NB4 (cell line): ENCODE measurements at regions not wholly inside any gene's neighbourhood (a gene's known extent, or its start where the extent isn't known, plus 50 kb on each side); places are given as distances from the start of the nearest gene placed in this dataset.

Experiments
- MAX ChIP-seq: IDR thresholded peaks from 2 replicates; pipeline ENCODE4 v1.6.1; 2011; ENCODE audit warnings: low read depth, low read length
- MYC ChIP-seq: IDR thresholded peaks from 2 replicates; pipeline ENCODE4 v1.6.1; 2011; ENCODE audit warnings: low read depth, low read length
- POLR2A ChIP-seq: IDR thresholded peaks from 2 replicates; pipeline ENCODE4 v1.6.1; 2011; ENCODE audit warnings: mild to moderate bottlenecking; ENCODE audit not compliant: insufficient read length; ENCODE audit errors: extremely low read depth
- TF ChIP-seq, protein P1 (sequence below): IDR thresholded peaks from one replicate; pipeline ENCODE4 v1.5.1; 2012; ENCODE audit warnings: low read depth, low read length

GRCh38 chr3:176798680-176799079 lies 398.6 kb downstream of the TBL1XR1 start:
- TF ChIP-seq, protein P1, sequence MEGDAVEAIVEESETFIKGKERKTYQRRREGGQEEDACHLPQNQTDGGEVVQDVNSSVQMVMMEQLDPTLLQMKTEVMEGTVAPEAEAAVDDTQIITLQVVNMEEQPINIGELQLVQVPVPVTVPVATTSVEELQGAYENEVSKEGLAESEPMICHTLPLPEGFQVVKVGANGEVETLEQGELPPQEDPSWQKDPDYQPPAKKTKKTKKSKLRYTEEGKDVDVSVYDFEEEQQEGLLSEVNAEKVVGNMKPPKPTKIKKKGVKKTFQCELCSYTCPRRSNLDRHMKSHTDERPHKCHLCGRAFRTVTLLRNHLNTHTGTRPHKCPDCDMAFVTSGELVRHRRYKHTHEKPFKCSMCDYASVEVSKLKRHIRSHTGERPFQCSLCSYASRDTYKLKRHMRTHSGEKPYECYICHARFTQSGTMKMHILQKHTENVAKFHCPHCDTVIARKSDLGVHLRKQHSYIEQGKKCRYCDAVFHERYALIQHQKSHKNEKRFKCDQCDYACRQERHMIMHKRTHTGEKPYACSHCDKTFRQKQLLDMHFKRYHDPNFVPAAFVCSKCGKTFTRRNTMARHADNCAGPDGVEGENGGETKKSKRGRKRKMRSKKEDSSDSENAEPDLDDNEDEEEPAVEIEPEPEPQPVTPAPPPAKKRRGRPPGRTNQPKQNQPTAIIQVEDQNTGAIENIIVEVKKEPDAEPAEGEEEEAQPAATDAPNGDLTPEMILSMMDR, result no peak
- TF ChIP-seq MYC (no peak), MAX (no peak), POLR2A (no peak)
